ENCODE measurements at regions not wholly inside any gene's neighbourhood (a gene's known extent, or its start where the extent isn't known, plus 50 kb on each side); places are given as distances from the start of the nearest gene placed in this dataset.

DNA sequence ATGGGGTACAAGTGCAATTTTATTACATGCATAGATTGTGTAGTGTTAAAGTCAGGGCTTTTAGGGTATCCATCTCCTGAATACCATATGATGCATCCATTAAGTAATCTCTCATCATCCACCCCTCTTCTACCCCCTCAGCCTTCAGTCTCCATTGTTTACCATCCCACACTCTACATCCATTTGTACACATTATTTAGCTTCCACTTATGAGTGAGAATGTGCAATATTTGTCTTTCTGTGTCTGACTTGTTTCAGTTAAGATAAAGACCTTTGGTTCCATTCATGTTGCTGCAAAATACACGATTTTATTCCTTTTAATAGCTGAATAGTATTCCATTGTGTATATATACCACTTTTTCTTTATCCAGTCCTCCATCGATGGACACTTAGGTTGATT lies 222.5 kb upstream of the USP24 start:
- TF ChIP-seq, protein P1, sequence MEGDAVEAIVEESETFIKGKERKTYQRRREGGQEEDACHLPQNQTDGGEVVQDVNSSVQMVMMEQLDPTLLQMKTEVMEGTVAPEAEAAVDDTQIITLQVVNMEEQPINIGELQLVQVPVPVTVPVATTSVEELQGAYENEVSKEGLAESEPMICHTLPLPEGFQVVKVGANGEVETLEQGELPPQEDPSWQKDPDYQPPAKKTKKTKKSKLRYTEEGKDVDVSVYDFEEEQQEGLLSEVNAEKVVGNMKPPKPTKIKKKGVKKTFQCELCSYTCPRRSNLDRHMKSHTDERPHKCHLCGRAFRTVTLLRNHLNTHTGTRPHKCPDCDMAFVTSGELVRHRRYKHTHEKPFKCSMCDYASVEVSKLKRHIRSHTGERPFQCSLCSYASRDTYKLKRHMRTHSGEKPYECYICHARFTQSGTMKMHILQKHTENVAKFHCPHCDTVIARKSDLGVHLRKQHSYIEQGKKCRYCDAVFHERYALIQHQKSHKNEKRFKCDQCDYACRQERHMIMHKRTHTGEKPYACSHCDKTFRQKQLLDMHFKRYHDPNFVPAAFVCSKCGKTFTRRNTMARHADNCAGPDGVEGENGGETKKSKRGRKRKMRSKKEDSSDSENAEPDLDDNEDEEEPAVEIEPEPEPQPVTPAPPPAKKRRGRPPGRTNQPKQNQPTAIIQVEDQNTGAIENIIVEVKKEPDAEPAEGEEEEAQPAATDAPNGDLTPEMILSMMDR (IDR thresholded peaks at IDR 0.05) = no peak
- TF ChIP-seq ZFX (IDR thresholded peaks at IDR 0.05; ENCODE audit: borderline replicate concordance) = no peak

Measured in 22Rv1 (cell line).